Stomach (tissue), 8 donors: ENCODE measurements at regions not wholly inside any gene's neighbourhood (a gene's known extent, or its start where the extent isn't known, plus 50 kb on each side); places are given as distances from the start of the nearest gene placed in this dataset.

Source experiments
- DNase-seq, 2 donors: peaks; one replicate each; pipeline versions ENCODE4 v3.0.0 to v3.0.0-alpha.2; 2013 to 2019
- H3K27ac ChIP-seq, 5 donors: fragments of 200-600 bp in 4 of 5; sonication (generic) in 4 of 5; one replicate each; pipeline ENCODE4 v1.5.1; 2013 to 2019; ENCODE audit warnings: mild to moderate bottlenecking in 1 of 5, moderate library complexity in 1 of 5
- H3K27me3 ChIP-seq, 3 donors: fragments of 200-600 bp; sonication (generic); one replicate each; pipeline ENCODE4 v1.5.1; 2017 to 2019; ENCODE audit warnings: mixed run types in 1 of 3
- H3K36me3 ChIP-seq, 4 donors: fragments of 200-600 bp; sonication (generic); 1 replicate in 3 of 4; 2 replicates in 1 of 4; pipeline ENCODE4 v1.5.1; 2016 to 2019
- H3K4me1 ChIP-seq, 4 donors: fragments of 200-600 bp; sonication (generic); one replicate each; pipeline ENCODE4 v1.5.1; 2016 to 2019
- H3K4me3 ChIP-seq, 4 donors: fragments of 200-600 bp; sonication (generic) in 3 of 4; one replicate each; pipeline ENCODE4 v1.5.1; 2016 to 2019; ENCODE audit warnings: mild to moderate bottlenecking in 1 of 4
- H3K9me3 ChIP-seq, 4 donors: fragments of 200-600 bp; sonication (generic); one replicate each; pipeline ENCODE4 v1.5.1; 2016 to 2019
- CTCF ChIP-seq, 7 experiments: fragments of 450-650 bp in 4 of 7; fragments of 200-600 bp in 3 of 7; sonication (generic) in 3 of 7; IDR thresholded peaks; one replicate each; pipeline ENCODE4 v1.5.1; 2016 to 2019; ENCODE audit warnings: antibody characterized with exemption in 7 of 7, control low read depth in 2 of 7, mild to moderate bottlenecking in 1 of 7
- EP300 ChIP-seq: sonication (generic); formaldehyde crosslinking; IDR thresholded peaks from one replicate; pipeline ENCODE4 v1.6.1; 2017; ENCODE audit warnings: antibody characterized with exemption
- POLR2A ChIP-seq, 4 donors: fragments of 450-650 bp; IDR thresholded peaks; one replicate each; pipeline ENCODE4 v1.6.1; 2016; ENCODE audit warnings: antibody characterized with exemption in 4 of 4, control low read depth in 2 of 4, mild to moderate bottlenecking in 1 of 4, moderate library complexity in 1 of 4
- POLR2AphosphoS5 ChIP-seq, 3 donors: sonication (generic); formaldehyde crosslinking; IDR thresholded peaks; one replicate each; pipeline ENCODE4 v1.6.1; 2016; ENCODE audit warnings: antibody characterized with exemption in 3 of 3
- WGBS, 5 donors: extraction: QIAGEN DNeasy Blood & Tissue Kit in 3 of 5; methylation state at CpG; one replicate each; pipeline versions ENCODE4 v1.1.5 to v1.1.7; 2013 to 2018; 5-methylcytosine and 5-hydroxymethylcytosine counted together
- intact Hi-C: fragments of 100-400 bp; cut with DNase I; formaldehyde crosslinking; loops from one replicate; pipeline ENCODE4 v1.15.1; 2023; ENCODE audit warnings: low total_unique reads
- donor health status: healthy with polysubstance abuse.
- donor health status: Bipolar disorder and iron deficiency.
- donor health status: healthy.

GRCh38 chr13:79121286-79121685 is 284.8 kb downstream of the RBM26 start:
- DNase-seq = no peak
- H3K4me3 ChIP-seq = no peak overlapping the region
- no peak overlapping the region for H3K27ac ChIP-seq
- H3K9me3 ChIP-seq = peaks cover 0 to 9% (median 4%) of the 10 kb centered on the region in 4 donors
- no peaks in the 10 kb centered on the region for H3K4me1 ChIP-seq
- no peak for TF ChIP-seq EP300
- WGBS, 5 donors = 61 to 72% (median 71%) methylated on average over 4 of the region's 4 CpGs
- H3K36me3 ChIP-seq = no peaks in the 10 kb centered on the region
- intact Hi-C loops = no loop called here
- H3K27me3 ChIP-seq = no peaks in the 10 kb centered on the region

DNA sequence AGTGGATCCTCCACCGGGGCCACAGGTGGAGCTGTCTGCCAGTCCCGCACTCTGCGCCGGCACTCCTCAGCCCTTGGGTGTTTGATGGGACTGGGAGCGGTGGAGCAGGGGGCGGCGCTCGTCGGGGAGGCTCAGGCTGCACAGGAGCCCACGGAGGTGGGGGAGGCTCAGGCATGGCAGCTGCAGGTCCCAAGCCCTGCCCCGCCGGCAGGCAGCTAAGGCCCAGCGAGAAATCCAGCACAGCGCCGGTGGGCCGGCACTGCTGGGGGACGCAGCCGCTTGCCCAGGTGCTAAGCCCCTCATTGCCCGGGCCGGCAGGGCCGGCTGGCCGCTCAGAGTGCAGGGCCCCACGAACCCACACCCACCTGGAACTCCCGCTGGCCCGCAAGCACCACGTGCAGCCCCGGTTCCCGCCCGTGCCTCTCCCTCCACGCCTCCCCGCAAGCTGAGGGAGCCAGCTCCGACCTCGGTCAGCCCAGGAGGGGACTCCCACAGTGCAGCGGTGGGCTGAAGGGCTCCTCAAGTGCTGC is 286.4 kb downstream of the RBM26 start:
- H3K4me1 ChIP-seq = no peaks in the 10 kb centered on the region
- intact Hi-C loops = no loop called here

GRCh38 chr13:79112016-79112415 is 294.0 kb downstream of the RBM26 start:
- Histone ChIP-seq H3K36me3 (no peaks in the 10 kb centered on the region), H3K27ac (no peak overlapping the region), H3K4me1 (no peaks in the 10 kb centered on the region), H3K4me3 (no peak overlapping the region), H3K27me3 (no peaks in the 10 kb centered on the region), H3K9me3 (no peaks in the 10 kb centered on the region)
- intact Hi-C loops = no loop called here
- DNase-seq = no peak
- TF ChIP-seq CTCF (IDR thresholded peaks at IDR 0.05) (no peak), POLR2A (IDR thresholded peaks at IDR 0.05) (no peak), EP300 (no peak), POLR2AphosphoS5 (IDR thresholded peaks at IDR 0.05) (no peak)

More for the DNA sequence above, 286.4 kb downstream of the RBM26 start:
- Histone ChIP-seq H3K36me3 (no peaks in the 10 kb centered on the region), H3K9me3 (peaks cover 0 to 9% (median 4%) of the 10 kb centered on the region in 4 donors), H3K4me3 (no peak overlapping the region), H3K27ac (no peak overlapping the region), H3K27me3 (no peaks in the 10 kb centered on the region)
- TF ChIP-seq POLR2AphosphoS5 (IDR thresholded peaks at IDR 0.05) = no peak
- no peak for TF ChIP-seq EP300
- no peak for TF ChIP-seq POLR2A (IDR thresholded peaks at IDR 0.05)
- TF ChIP-seq CTCF (IDR thresholded peaks at IDR 0.05) = no peak
- 81 to 98% (median 92%) methylated on average over 11 to 34 of the region's 34 CpGs for WGBS, 5 donors
- no peak for DNase-seq

GRCh38 chr13:79108914-79109643 is 297.0 kb downstream of the RBM26 start:
- TF ChIP-seq POLR2AphosphoS5 (IDR thresholded peaks at IDR 0.05) = no peak
- TF ChIP-seq CTCF (IDR thresholded peaks at IDR 0.05) = no peak
- no peak for TF ChIP-seq POLR2A (IDR thresholded peaks at IDR 0.05)
- TF ChIP-seq EP300 = no peak
- intact Hi-C loops = no loop called here
- no peak overlapping the region for H3K4me3 ChIP-seq
- DNase-seq = no peak
- WGBS, 5 donors = 73 to 96% (median 83%) methylated on average over 1 of the region's 1 CpG
- H3K36me3 ChIP-seq = no peaks in the 10 kb centered on the region
- H3K27ac ChIP-seq = no peak overlapping the region
- no peaks in the 10 kb centered on the region for H3K9me3 ChIP-seq
- no peaks in the 10 kb centered on the region for H3K27me3 ChIP-seq
- no peaks in the 10 kb centered on the region for H3K4me1 ChIP-seq

GRCh38 chr13:79098596-79098995 is 307.5 kb downstream of the RBM26 start:
- no peak overlapping the region for H3K4me3 ChIP-seq
- intact Hi-C loops = no loop called here
- no peak for DNase-seq

More at GRCh38 chr13:79098596-79098995, 307.5 kb downstream of the RBM26 start:
- Histone ChIP-seq H3K9me3 (peaks cover 0 to 5% (median 0%) of the 10 kb centered on the region in 4 donors), H3K36me3 (no peaks in the 10 kb centered on the region), H3K27ac (no peak overlapping the region), H3K27me3 (no peaks in the 10 kb centered on the region), H3K4me1 (no peaks in the 10 kb centered on the region)
- WGBS, 5 donors = 50 to 58% (median 52%) methylated on average over 4 of the region's 4 CpGs
- no peak for TF ChIP-seq EP300
- no peak for TF ChIP-seq POLR2A (IDR thresholded peaks at IDR 0.05)
- no peak for TF ChIP-seq CTCF (IDR thresholded peaks at IDR 0.05)
- TF ChIP-seq POLR2AphosphoS5 (IDR thresholded peaks at IDR 0.05) = no peak
